HG03457 (cell line): ENCODE measurements at regions not wholly inside any gene's neighbourhood (a gene's known extent, or its start where the extent isn't known, plus 50 kb on each side); places are given as distances from the start of the nearest gene placed in this dataset.
"Not testable (repeated sequence)": the region's sequence is repeated elsewhere in the genome, so short reads cannot be mapped to it uniquely, and the experiment has no call there.

Source experiments
- ATAC-seq: cut with Tn5 transposase; IDR thresholded peaks from one replicate; pipeline ENCODE4 v1.9.1; 2021; ENCODE audit warnings: moderate number of reproducible peaks; ENCODE audit not compliant: unreplicated experiment

DNA sequence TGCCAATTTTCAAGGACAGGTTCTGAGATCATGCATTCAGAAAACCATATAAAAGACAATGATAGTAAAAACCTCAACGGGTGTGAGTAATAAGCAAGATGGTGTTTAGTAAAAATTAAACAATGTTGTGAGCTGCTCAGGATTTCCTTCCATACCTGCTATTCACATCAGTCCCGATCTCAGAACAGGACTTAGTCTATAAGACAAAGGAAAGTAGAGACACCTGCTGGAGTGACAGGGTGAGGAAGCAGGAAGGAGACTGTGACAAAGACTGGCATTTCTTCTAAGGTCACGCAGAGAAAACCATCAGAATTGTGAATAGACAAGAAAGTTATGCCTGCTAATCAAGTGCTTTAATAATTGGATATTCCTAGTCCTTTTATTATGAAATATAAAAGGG is 648.0 kb downstream of the DACH1 start:
- no peak for ATAC-seq

DNA sequence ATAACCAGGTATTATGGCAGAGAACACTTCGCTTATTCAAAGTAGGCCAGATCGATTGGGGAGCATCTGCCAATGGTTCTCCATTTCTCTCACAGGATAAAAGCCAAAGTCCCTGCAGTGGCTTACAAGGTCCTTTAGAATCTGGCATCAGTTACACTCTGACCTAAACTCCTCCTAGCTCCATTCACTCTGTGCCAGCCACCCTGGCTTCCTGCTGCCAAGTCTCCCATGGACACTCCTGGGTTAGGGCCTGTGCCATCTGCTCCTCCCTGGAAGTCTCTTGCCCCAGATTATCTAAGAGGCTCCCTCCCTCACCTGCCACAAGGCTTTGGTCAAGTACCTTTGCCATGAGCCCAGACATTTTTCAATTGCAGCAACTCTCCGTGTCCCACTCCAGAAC is 649.2 kb downstream of the DACH1 start:
- no peak for ATAC-seq

- no peak for ATAC-seq
Observed at GRCh38 chr13:71214821-71215220, 652.2 kb downstream of the DACH1 start.

- no peak for ATAC-seq
Observed at GRCh38 chr13:71214357-71214756, 652.6 kb downstream of the DACH1 start.

DNA sequence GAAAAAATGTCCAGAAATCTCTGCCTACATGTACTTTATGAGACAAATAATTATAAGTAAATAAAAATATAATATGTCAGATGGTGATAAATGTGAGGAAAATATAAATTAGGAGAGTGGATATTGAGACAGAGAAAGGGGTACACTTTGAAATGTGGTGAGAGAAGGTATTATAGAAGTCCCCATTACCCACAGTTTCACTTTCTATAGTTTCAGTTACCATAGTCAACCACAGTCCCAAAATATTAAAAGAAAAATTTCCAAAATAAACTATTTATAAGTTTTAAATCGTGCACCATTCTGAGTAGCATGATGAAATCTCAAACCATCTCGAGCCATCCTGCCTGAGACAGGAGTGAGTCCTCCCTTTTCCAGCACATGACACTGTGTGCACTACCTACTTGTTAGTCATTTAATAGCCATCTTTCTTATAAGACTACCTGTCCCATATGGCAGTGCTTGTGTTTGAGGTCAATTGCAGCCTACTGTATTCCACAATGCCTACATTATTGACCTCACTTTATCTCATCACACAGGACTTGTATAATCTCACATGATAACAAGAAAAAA is 653.7 kb downstream of the DACH1 start:
- peak; percentile 81 for ATAC-seq

DNA sequence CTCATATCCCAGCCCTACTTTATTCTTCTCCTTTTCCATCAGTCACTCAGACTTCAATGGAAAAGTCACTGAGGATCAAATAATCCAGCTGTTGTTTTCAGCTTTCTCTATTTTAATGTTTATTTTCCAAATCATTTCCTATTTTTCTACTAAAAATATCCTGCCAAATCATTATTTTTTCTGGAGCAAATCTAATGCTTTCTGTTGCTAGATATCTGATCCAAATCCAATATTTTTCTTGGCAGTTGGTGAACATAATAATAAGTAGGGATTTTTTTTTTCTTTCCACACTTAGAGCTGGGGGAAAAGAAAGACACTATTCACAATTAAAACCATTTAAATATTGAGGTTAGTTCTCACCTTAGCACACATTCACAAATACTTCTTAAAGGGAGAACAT is 656.1 kb downstream of the DACH1 start:
- ATAC-seq: no peak

GRCh38 chr13:71209217-71209616 is 657.8 kb downstream of the DACH1 start:
- no peak for ATAC-seq

DNA sequence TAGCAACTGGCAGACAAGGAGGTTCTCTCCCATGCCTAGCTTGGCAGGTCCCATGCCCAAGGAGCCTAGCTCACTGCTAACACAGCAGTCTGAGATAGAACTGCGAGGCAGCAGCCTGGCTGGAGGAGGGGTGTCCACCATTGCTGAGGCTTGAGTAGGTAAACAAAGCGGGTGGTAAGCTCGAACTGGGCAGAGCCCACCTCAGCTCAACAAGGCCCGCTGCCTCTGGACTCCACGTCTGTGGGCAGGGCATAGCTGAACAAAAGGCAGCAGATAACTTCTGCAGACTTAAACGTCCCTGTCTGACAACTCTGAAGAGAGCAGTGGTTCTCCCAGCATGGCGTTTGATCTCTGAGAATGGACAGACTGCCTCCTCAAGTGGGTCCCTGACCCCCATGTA is 682.4 kb downstream of the DACH1 start:
- ATAC-seq: not testable (repeated sequence)

DNA sequence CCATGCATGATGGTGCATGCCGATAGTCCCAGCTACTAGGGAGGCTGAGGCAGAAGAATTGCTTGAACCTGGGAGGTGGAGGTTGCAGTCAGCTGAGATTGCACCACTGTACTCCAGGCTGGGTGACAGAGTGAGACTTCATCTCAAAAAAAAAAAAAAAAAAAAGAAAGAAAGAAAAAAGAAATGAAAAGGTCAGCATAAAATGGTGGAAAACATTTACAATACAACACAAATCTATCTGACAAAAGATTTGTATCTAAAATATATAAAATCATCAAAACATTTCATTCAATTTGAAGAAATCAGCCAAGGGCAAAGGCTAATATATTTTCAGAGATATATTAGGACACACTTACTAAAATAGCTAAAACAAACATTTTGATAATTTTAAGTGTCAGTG is 683.7 kb downstream of the DACH1 start:
- not testable (repeated sequence) for ATAC-seq

DNA sequence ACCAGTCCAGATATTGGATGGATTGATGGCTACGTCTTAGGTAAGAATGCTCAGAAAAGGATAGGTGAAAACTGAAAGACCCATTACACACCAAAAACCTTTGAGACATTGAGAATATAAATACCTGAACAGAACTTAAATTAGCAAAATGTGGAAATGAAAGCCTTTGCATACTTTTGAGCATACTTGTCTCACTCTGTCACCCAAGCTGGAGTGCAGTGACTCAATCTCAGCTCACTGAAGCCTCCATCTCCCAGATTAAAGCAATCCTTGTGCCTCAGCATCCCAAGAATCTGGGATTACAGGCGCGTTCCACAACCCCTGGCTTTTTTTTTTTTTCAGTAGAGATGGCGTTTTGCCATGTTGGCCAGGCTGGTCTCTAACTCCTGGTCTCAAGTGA is 695.3 kb downstream of the DACH1 start:
- no peak for ATAC-seq

GRCh38 chr13:71169180-71169579 is 697.8 kb downstream of the DACH1 start:
- ATAC-seq: no peak

DNA sequence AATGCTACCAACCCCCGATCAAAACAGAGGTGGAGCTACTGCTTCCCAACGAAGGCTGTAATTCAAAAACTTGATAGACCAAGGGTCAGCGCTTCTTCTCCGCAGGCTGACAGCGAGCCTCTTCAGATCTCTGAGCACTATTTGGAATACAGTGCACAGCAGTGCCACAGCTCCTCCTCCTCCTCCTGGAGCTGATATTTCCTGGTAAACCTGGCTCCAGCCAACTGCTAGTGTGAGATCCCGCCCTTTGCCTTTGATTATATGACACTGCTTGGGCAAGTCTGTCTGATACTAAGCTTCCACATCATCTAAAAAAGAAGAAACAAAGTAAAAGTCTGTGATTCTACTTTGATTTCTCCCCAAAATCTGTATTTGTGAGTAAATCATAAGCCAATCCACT is 710.5 kb downstream of the DACH1 start:
- ATAC-seq: no peak

GRCh38 chr13:71149498-71150363 is 717.3 kb downstream of the DACH1 start:
- ATAC-seq: no peak

- no peak for ATAC-seq
Observed at GRCh38 chr13:71149046-71149445, 718.0 kb downstream of the DACH1 start.

DNA sequence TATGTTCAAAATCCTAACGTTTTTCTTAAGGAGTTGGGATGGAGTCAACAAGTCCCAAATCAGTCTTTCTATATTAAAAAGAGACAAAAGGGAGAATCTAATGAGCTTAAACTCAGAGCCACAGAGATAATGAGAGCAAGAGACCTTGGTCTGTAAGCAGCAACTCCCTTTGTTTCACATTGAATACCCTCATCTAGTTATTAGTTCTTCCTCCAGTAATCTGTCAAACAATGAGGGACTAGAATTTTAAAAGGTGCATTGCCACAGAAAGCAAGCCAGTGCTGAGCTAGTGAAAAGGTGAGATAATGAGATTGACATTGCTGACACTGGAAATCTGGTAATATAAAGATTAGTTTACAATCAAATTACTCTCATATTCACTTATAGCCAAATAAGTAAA is 718.6 kb downstream of the DACH1 start:
- ATAC-seq: no peak

DNA sequence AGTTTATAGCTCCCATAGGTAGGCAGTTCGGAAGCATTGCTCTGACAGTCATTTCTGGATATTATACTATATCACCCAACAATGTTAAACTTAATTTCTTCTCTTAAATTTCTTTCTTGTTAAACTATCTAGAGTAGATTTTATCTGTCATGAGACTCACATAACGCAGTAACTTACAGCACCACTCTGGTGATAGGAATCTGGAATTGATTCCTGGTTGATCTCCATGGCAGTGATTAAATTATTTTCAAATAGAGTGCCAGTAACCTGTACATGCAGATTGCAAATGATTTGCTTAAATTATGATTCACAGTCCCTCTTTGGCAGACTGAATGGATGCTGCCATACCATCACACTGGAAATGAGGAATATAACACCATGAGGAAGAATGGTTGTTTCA is 722.1 kb downstream of the DACH1 start:
- no peak for ATAC-seq

- ATAC-seq: no peak
Observed at GRCh38 chr13:71137101-71137500, 729.9 kb downstream of the DACH1 start.

DNA sequence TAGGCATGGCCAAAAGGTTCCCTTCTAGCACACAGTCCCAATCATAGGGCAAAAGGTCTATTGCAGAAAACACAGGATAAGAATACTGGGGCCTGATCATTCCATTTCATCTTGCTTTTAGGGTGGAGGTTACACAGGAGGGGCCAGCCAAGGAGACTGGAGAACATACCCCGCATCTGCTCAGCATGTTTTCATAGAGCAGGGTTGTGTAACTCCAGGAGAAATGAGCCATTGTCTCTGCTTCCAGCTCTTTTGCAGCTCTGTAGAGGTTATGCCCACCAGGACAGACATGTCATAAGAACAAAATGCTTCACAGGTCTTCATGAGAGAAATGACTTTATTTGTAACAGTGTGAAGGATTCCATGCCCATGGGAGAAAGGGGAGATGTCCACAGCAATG is 742.8 kb downstream of the DACH1 start:
- no peak for ATAC-seq

GRCh38 chr13:71118779-71119364 is 748.1 kb downstream of the DACH1 start:
- ATAC-seq: no peak

DNA sequence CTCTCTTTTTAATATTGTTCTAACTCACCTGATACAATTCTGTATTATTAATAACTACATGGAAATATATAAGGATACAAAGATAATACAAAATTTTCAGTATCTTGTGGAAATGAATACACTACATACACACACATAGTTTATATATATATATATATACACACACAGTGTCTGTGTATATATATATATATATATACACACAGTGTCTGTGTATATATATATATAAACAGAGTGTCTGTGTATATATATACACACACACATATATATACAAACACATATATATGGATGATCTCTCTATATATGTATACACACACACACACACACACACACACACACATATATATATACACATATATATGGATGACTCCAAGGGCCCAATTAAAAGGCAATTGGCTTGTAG is 749.1 kb downstream of the DACH1 start:
- no peak for ATAC-seq

GRCh38 chr13:71115301-71115700 is 751.7 kb downstream of the DACH1 start:
- no peak for ATAC-seq

DNA sequence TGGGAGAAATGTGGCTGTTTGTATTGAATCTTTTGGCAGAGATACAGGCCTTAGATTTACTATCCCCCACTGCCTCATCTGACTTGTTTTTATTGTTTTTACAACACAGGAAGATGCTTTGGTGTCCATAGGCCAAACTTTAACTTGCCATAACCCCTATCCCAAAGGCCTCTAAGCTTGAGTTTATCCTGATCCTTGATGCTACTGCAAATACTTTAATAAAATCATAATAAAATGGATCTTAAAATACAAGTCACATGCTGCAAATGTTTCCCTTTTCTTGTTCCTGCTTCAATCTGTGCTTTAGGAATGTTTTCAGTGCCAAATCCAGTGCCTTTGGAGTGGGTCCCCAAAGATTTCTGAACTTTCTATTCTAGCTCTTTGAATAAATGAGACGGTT is 770.6 kb downstream of the DACH1 start:
- no peak for ATAC-seq
